H9 (cell line): ENCODE measurements at regions not wholly inside any gene's neighbourhood (a gene's known extent, or its start where the extent isn't known, plus 50 kb on each side); places are given as distances from the start of the nearest gene placed in this dataset.

Experiments
- DNase-seq: peaks from one replicate; pipeline ENCODE4 v3.0.0-alpha.2; 2017
- H2AFZ ChIP-seq: one replicate; pipeline ENCODE4 v1.6.1; 2013; ENCODE audit warnings: mild to moderate bottlenecking, low read length, control low read depth, moderate library complexity
- H2AK5ac ChIP-seq: 2 replicates; pipeline ENCODE4 v1.6.1; 2013; ENCODE audit warnings: low read length, control low read depth, mixed read lengths; ENCODE audit not compliant: insufficient read length
- H2BK120ac ChIP-seq: one replicate; pipeline ENCODE4 v1.6.1; 2013; ENCODE audit warnings: low read depth, mild to moderate bottlenecking, low read length, control low read depth, inconsistent platforms; ENCODE audit not compliant: poor library complexity, severe bottlenecking
- H2BK12ac ChIP-seq: 2 replicates; pipeline ENCODE4 v1.6.1; 2013; ENCODE audit warnings: low read length, control low read depth, mixed read lengths, low read depth; ENCODE audit not compliant: insufficient read length
- H2BK15ac ChIP-seq: 2 replicates; pipeline ENCODE4 v1.6.1; 2013; ENCODE audit warnings: low read depth, low read length, control low read depth
- H2BK20ac ChIP-seq: one replicate; pipeline ENCODE4 v1.6.1; 2013; ENCODE audit warnings: low read depth, mild to moderate bottlenecking, low read length, control low read depth, inconsistent platforms; ENCODE audit not compliant: poor library complexity, severe bottlenecking
- H2BK5ac ChIP-seq: 2 replicates; pipeline ENCODE4 v1.6.1; 2013; ENCODE audit warnings: low read length, control low read depth, mixed read lengths; ENCODE audit not compliant: insufficient read length
- H3K14ac ChIP-seq: 2 replicates; pipeline ENCODE4 v1.6.1; 2013; ENCODE audit warnings: low read length, control low read depth; ENCODE audit not compliant: insufficient read depth
- H3K18ac ChIP-seq: 2 replicates; pipeline ENCODE4 v1.6.1; 2013; ENCODE audit warnings: low read depth, mild to moderate bottlenecking, mixed read lengths, low read length, control low read depth; ENCODE audit not compliant: insufficient read length
- H3K23ac ChIP-seq: 2 replicates; pipeline ENCODE4 v1.6.1; 2013; ENCODE audit warnings: low read length, control low read depth, mixed read lengths, low read depth; ENCODE audit not compliant: insufficient read length
- H3K23me2 ChIP-seq: 2 replicates; pipeline ENCODE4 v1.6.1; 2013; ENCODE audit warnings: low read depth, mild to moderate bottlenecking, mixed read lengths, low read length, control low read depth; ENCODE audit not compliant: insufficient read length, poor library complexity, severe bottlenecking
- H3K27ac ChIP-seq: 2 replicates; pipeline ENCODE4 v1.5.1; 2013; ENCODE audit warnings: low read length, control low read depth, mixed read lengths, low read depth; ENCODE audit not compliant: insufficient read length
- H3K27me3 ChIP-seq: 2 replicates; pipeline ENCODE4 v1.6.1; 2013; ENCODE audit warnings: low read length, control low read depth, inconsistent platforms; ENCODE audit not compliant: insufficient read depth
- H3K4ac ChIP-seq: 2 replicates; pipeline ENCODE4 v1.6.1; 2013; ENCODE audit warnings: low read depth, mild to moderate bottlenecking, control low read depth, inconsistent platforms, low read length, moderate library complexity
- H3K4me1 ChIP-seq: 2 replicates; pipeline ENCODE4 v1.6.1; 2013; ENCODE audit warnings: low read length, control low read depth, inconsistent platforms; ENCODE audit not compliant: insufficient read depth
- H3K4me2 ChIP-seq: 2 replicates; pipeline ENCODE4 v1.6.1; 2013; ENCODE audit warnings: low read length, control low read depth, mixed read lengths; ENCODE audit not compliant: insufficient read length, insufficient read depth
- H3K56ac ChIP-seq: 2 replicates; pipeline ENCODE4 v1.6.1; 2013; ENCODE audit warnings: low read depth, mild to moderate bottlenecking, mixed read lengths, low read length, control low read depth; ENCODE audit not compliant: insufficient read length
- H3K79me1 ChIP-seq: 2 replicates; pipeline ENCODE4 v1.6.1; 2013; ENCODE audit warnings: low read depth, mild to moderate bottlenecking, moderate library complexity, low read length, control low read depth, inconsistent platforms; ENCODE audit not compliant: insufficient read depth, poor library complexity, severe bottlenecking
- H3K79me2 ChIP-seq: 2 replicates; pipeline ENCODE4 v1.6.1; 2013; ENCODE audit warnings: low read length, control low read depth, inconsistent platforms; ENCODE audit not compliant: insufficient read depth
- H3K9ac ChIP-seq: 2 replicates; pipeline ENCODE4 v1.6.1; 2013; ENCODE audit warnings: low read length, control low read depth, mixed read lengths; ENCODE audit not compliant: insufficient read length; ENCODE audit errors: extremely low read depth
- H3K9me3 ChIP-seq: one replicate; pipeline ENCODE4 v1.6.1; 2013; ENCODE audit warnings: low read depth, low read length, inconsistent platforms; ENCODE audit not compliant: control insufficient read depth
- H3T11ph ChIP-seq: one replicate; pipeline ENCODE4 v1.6.1; 2013; ENCODE audit warnings: mild to moderate bottlenecking, low read length, control low read depth, inconsistent platforms
- H4K20me1 ChIP-seq: one replicate; pipeline ENCODE4 v1.6.1; 2013; ENCODE audit not compliant: control insufficient read depth, insufficient read length, insufficient read depth
- H4K5ac ChIP-seq: 2 replicates; pipeline ENCODE4 v1.6.1; 2013; ENCODE audit warnings: low read depth, mild to moderate bottlenecking, mixed read lengths, low read length, control low read depth; ENCODE audit not compliant: insufficient read length
- H4K8ac ChIP-seq: replicated peaks from 2 replicates; pipeline ENCODE4 v1.6.1; 2013; ENCODE audit warnings: low read length, control low read depth, mixed read lengths, low read depth; ENCODE audit not compliant: insufficient read length
- H4K91ac ChIP-seq: 2 replicates; pipeline ENCODE4 v1.6.1; 2013; ENCODE audit warnings: low read depth, mild to moderate bottlenecking, moderate library complexity, mixed read lengths, low read length, control low read depth; ENCODE audit not compliant: insufficient read length
- H3K27ac Mint-ChIP-seq, 3 experiments: 2 replicates in 2 of 3; 3 replicates in 1 of 3; pipeline ENCODE4 v1.8.0; 2020 to 2021; ENCODE audit warnings: mixed read lengths in 3 of 3, mild to moderate bottlenecking in 1 of 3, moderate library complexity in 1 of 3
- H3K27me3 Mint-ChIP-seq: 2 replicates; pipeline ENCODE4 v1.8.0; 2021; ENCODE audit warnings: low read depth, mild to moderate bottlenecking, moderate library complexity, mixed read lengths
- H3K36me3 Mint-ChIP-seq, 3 experiments: 2 replicates in 2 of 3; 3 replicates in 1 of 3; pipeline ENCODE4 v1.8.0; 2020 to 2021; ENCODE audit warnings: low read depth in 3 of 3, mixed read lengths in 3 of 3; ENCODE audit not compliant: insufficient read depth in 1 of 3
- H3K4me1 Mint-ChIP-seq, 2 experiments: 2 replicates each; pipeline ENCODE4 v1.8.0; 2020; ENCODE audit warnings: mixed read lengths in 2 of 2
- H3K4me3 Mint-ChIP-seq, 2 experiments: 2 replicates in 1 of 2; 3 replicates in 1 of 2; pipeline ENCODE4 v1.8.0; 2020 to 2021; ENCODE audit warnings: mild to moderate bottlenecking in 2 of 2, mixed read lengths in 2 of 2, moderate library complexity in 1 of 2
- H3K9me3 Mint-ChIP-seq, 2 experiments: 2 replicates in 1 of 2; 3 replicates in 1 of 2; pipeline ENCODE4 v1.8.0; 2020; ENCODE audit warnings: mild to moderate bottlenecking in 2 of 2, mixed read lengths in 2 of 2, moderate library complexity in 1 of 2
- WGBS: extraction: QIAGEN DNeasy Blood & Tissue Kit; methylation state at CpG from one replicate; pipeline ENCODE4 v1.1.7; 2013; ENCODE audit warnings: missing lambda C conversion rate, low lambda C conversion rate, mixed read lengths; ENCODE audit not compliant: insufficient read length; ENCODE audit errors: extremely low coverage; 5-methylcytosine and 5-hydroxymethylcytosine counted together
- TF ChIP-seq, protein P1 (sequence below): fragments of 200-600 bp; sonication (generic); conservative IDR thresholded peaks from 3 replicates; pipeline ENCODE4 v1.8.0; 2021; ENCODE audit warnings: antibody characterized with exemption, mild to moderate bottlenecking

DNA sequence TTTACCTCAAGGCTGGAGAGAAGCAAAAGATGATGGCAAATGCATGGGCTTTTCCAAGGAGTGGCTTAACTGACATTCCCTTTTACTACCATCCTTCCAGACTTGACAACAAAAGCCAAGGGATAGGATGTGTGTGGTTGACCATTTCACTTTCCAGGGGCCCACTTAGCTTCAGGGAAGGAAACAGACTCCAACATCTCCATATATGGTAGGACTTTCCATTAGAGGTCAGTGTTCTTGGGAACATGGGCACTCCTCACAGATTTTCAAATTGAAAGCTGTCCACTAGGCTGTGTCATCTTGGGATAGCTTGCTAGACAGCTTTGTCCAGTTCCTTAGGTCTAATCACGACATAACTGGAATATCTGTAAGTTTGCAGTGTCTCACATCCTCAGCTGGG, 118.1 kb upstream of the NAMPT start:
- TF ChIP-seq, protein P1, sequence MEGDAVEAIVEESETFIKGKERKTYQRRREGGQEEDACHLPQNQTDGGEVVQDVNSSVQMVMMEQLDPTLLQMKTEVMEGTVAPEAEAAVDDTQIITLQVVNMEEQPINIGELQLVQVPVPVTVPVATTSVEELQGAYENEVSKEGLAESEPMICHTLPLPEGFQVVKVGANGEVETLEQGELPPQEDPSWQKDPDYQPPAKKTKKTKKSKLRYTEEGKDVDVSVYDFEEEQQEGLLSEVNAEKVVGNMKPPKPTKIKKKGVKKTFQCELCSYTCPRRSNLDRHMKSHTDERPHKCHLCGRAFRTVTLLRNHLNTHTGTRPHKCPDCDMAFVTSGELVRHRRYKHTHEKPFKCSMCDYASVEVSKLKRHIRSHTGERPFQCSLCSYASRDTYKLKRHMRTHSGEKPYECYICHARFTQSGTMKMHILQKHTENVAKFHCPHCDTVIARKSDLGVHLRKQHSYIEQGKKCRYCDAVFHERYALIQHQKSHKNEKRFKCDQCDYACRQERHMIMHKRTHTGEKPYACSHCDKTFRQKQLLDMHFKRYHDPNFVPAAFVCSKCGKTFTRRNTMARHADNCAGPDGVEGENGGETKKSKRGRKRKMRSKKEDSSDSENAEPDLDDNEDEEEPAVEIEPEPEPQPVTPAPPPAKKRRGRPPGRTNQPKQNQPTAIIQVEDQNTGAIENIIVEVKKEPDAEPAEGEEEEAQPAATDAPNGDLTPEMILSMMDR: no peak
- Mint-ChIP-seq H3K4me3 (no peak overlapping the region), H3K27me3 (peaks cover 20% of the 10 kb centered on the region), H3K4me1 (peaks cover 15 to 16% of the 10 kb centered on the region in 2 experiments), H3K27ac (no peak overlapping the region), H3K9me3 (peaks cover 5 to 9% of the 10 kb centered on the region in 2 experiments), H3K36me3 (peaks cover 0 to 9% (median 0%) of the 10 kb centered on the region in 3 experiments; a peak in 2 of 7 replicates)
- Histone ChIP-seq H3K23ac (no peak overlapping the region), H3K4ac (no peak overlapping the region), H2BK5ac (no peak overlapping the region), H2BK12ac (no peak overlapping the region), H3K27me3 (no peaks in the 10 kb centered on the region), H3K56ac (no peak overlapping the region), H3K4me2 (no peak overlapping the region), H3K14ac (no peak overlapping the region), H3K18ac (no peak overlapping the region), H2AK5ac (no peak overlapping the region), H4K8ac (no peak overlapping the region), H2AFZ (no peak overlapping the region), H3K9me3 (no peaks in the 10 kb centered on the region), H2BK15ac (no peak overlapping the region), H3K9ac (no peak overlapping the region), H4K91ac (no peak overlapping the region), H3K4me1 (no peaks in the 10 kb centered on the region), H2BK120ac (no peak overlapping the region), H4K20me1 (no peaks in the 10 kb centered on the region), H2BK20ac (no peak overlapping the region), H3K79me1 (no peaks in the 10 kb centered on the region), H3K27ac (no peak overlapping the region), H3K79me2 (no peaks in the 10 kb centered on the region), H3T11ph (no peak overlapping the region), H4K5ac (no peak overlapping the region), H3K23me2 (no peaks in the 10 kb centered on the region)
- no peak for DNase-seq
- no CpG with 5 or more reads among the region's 1 CpG for WGBS
